Mammary epithelial cell (primary cell): ENCODE measurements at regions not wholly inside any gene's neighbourhood (a gene's known extent, or its start where the extent isn't known, plus 50 kb on each side); places are given as distances from the start of the nearest gene placed in this dataset.

ENCODE experiments used
- CTCF ChIP-seq, 2 donors: IDR thresholded peaks in 1 of 2; conservative IDR thresholded peaks in 1 of 2; 2 replicates each; pipeline ENCODE4 v1.5.1; 2011 to 2012; ENCODE audit warnings: inconsistent platforms in 2 of 2, low read length in 2 of 2, mild to moderate bottlenecking in 2 of 2, control low read depth in 1 of 2, low read depth in 1 of 2; ENCODE audit not compliant: insufficient read depth in 1 of 2; ENCODE audit errors: extremely low read depth in 1 of 2
- EZH2 ChIP-seq: IDR thresholded peaks from 2 replicates; pipeline ENCODE4 v1.6.1; 2012; ENCODE audit warnings: low read length, inconsistent platforms, borderline replicate concordance

- no peak for TF ChIP-seq CTCF (conservative IDR thresholded peaks at IDR 0.05 in 1 of 2, IDR thresholded peaks at IDR 0.05 in 1 of 2; ENCODE audit: extremely low read depth in 1 of 2, insufficient read depth in 1 of 2, low read depth in 1 of 2, low read length in 2 of 2)
- TF ChIP-seq EZH2 = no peak
These were observed 54.8 kb upstream of the NAF1 start for GRCh38 chr4:163221467-163221866.
